WTC11 (cell line): ENCODE measurements at regions not wholly inside any gene's neighbourhood (a gene's known extent, or its start where the extent isn't known, plus 50 kb on each side); places are given as distances from the start of the nearest gene placed in this dataset.

Experiments
- CTCF ChIP-seq: fragments of 200-600 bp; IDR thresholded peaks from 2 replicates; pipeline ENCODE4 v1.8.0; 2022; ENCODE audit warnings: antibody characterized with exemption
- NFYB ChIP-seq: sonication (generic); formaldehyde crosslinking; conservative IDR thresholded peaks from 2 replicates; pipeline ENCODE4 v1.8.0; 2022; ENCODE audit warnings: low read depth, missing genetic modification reagents

- no peak for TF ChIP-seq CTCF
- no peak for TF ChIP-seq NFYB (CRISPR knock-in tag)
These were observed 243.9 kb upstream of the KLF4 start for GRCh38 chr9:107733523-107733894.
